DOHH2 (cell line): ENCODE measurements at regions not wholly inside any gene's neighbourhood (a gene's known extent, or its start where the extent isn't known, plus 50 kb on each side); places are given as distances from the start of the nearest gene placed in this dataset.
"Not testable (repeated sequence)": the region's sequence is repeated elsewhere in the genome, so short reads cannot be mapped to it uniquely, and the experiment has no call there.

Experiments
- H3F3A ChIP-seq: fragments of 200-600 bp; sonication (generic), shearing (Covaris generic); 2 replicates; pipeline ENCODE4 v1.6.0; 2016; ENCODE audit warnings: antibody characterized with exemption, mild to moderate bottlenecking; ENCODE audit not compliant: control insufficient read depth, insufficient read depth
- H3K27ac ChIP-seq: fragments of 200-600 bp; sonication (generic); 2 replicates; pipeline ENCODE4 v1.5.1; 2014; ENCODE audit warnings: low read depth, mild to moderate bottlenecking, low read length, moderate library complexity
- H3K27me3 ChIP-seq: fragments of 200-600 bp; sonication (generic); 2 replicates; pipeline ENCODE4 v1.6.1; 2014; ENCODE audit warnings: mild to moderate bottlenecking, low read length, mixed read lengths; ENCODE audit not compliant: control insufficient read depth
- H3K36me3 ChIP-seq: fragments of 200-600 bp; sonication (generic); 2 replicates; pipeline ENCODE4 v1.6.1; 2014; ENCODE audit warnings: mild to moderate bottlenecking, low read length, moderate library complexity, mixed read lengths; ENCODE audit not compliant: control insufficient read depth
- H3K4me1 ChIP-seq: fragments of 200-600 bp; sonication (generic); 2 replicates; pipeline ENCODE4 v1.6.1; 2014; ENCODE audit warnings: mild to moderate bottlenecking, low read length, mixed read lengths; ENCODE audit not compliant: control insufficient read depth
- H3K4me2 ChIP-seq: fragments of 200-600 bp; sonication (generic); 2 replicates; pipeline ENCODE4 v1.6.0; 2014; ENCODE audit warnings: mild to moderate bottlenecking, low read length, moderate library complexity
- H3K4me3 ChIP-seq: fragments of 200-600 bp; sonication (generic); 2 replicates; pipeline ENCODE4 v1.5.1; 2014; ENCODE audit warnings: mild to moderate bottlenecking, low read length, mixed read lengths
- H3K79me2 ChIP-seq: fragments of 200-600 bp; sonication (generic); 2 replicates; pipeline ENCODE4 v1.6.1; 2014; ENCODE audit warnings: mild to moderate bottlenecking, low read length, mixed read lengths; ENCODE audit not compliant: control insufficient read depth
- H3K9me2 ChIP-seq: fragments of 200-600 bp; sonication (generic); replicated peaks from 2 replicates; pipeline ENCODE4 v1.6.1; 2014; ENCODE audit warnings: mild to moderate bottlenecking, low read length, mixed read lengths; ENCODE audit not compliant: control insufficient read depth
- H3K9me3 ChIP-seq: fragments of 200-600 bp; sonication (generic); 2 replicates; pipeline ENCODE4 v1.6.1; 2014; ENCODE audit warnings: antibody characterized with exemption, low read length, mixed read lengths; ENCODE audit not compliant: control insufficient read depth, insufficient read depth
- H4K20me1 ChIP-seq: fragments of 200-600 bp; sonication (generic); 2 replicates; pipeline ENCODE4 v1.6.0; 2014; ENCODE audit warnings: low read depth, mild to moderate bottlenecking, antibody characterized with exemption, low read length, moderate library complexity; ENCODE audit not compliant: control insufficient read depth, insufficient read depth
- EZH2phosphoT487 ChIP-seq: fragments of 200-600 bp; sonication (generic); IDR thresholded peaks from 2 replicates; pipeline ENCODE4 v1.6.1; 2017; ENCODE audit warnings: borderline replicate concordance, mild to moderate bottlenecking, antibody characterized with exemption, low read length, moderate library complexity, mixed read lengths
- TF ChIP-seq, protein P1 (sequence below): fragments of 200-600 bp; sonication (generic); IDR thresholded peaks from one replicate; pipeline ENCODE4 v1.5.1; 2014; ENCODE audit warnings: antibody characterized with exemption, mild to moderate bottlenecking, low read depth, low read length; ENCODE audit not compliant: poor library complexity, severe bottlenecking

DNA sequence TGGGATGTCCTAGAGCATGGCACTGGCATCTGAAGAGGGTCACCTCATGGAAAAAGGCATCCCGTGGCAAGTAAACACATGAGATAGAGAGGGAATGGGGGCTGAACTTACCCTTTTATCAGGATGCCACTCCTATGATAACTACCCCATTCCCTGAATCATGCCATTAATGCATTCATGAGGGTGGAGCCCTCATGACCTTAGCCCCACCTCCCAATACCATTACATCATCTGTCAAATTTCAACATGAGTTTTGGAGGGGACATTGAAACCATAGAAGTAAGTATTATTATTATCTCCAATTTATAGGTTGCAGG is 65.2 kb downstream of the MTNR1B start:
- no peak overlapping the region for H3K27ac ChIP-seq
- no peaks in the 10 kb centered on the region for H3F3A ChIP-seq
- no peaks in the 10 kb centered on the region for H3K79me2 ChIP-seq
- H3K4me1 ChIP-seq: no peaks in the 10 kb centered on the region
- H4K20me1 ChIP-seq: no peaks in the 10 kb centered on the region
- H3K9me2 ChIP-seq: no peaks in the 10 kb centered on the region
- no peaks in the 10 kb centered on the region for H3K36me3 ChIP-seq
- H3K4me3 ChIP-seq: no peak overlapping the region
- H3K9me3 ChIP-seq: no peaks in the 10 kb centered on the region
- TF ChIP-seq, protein P1, sequence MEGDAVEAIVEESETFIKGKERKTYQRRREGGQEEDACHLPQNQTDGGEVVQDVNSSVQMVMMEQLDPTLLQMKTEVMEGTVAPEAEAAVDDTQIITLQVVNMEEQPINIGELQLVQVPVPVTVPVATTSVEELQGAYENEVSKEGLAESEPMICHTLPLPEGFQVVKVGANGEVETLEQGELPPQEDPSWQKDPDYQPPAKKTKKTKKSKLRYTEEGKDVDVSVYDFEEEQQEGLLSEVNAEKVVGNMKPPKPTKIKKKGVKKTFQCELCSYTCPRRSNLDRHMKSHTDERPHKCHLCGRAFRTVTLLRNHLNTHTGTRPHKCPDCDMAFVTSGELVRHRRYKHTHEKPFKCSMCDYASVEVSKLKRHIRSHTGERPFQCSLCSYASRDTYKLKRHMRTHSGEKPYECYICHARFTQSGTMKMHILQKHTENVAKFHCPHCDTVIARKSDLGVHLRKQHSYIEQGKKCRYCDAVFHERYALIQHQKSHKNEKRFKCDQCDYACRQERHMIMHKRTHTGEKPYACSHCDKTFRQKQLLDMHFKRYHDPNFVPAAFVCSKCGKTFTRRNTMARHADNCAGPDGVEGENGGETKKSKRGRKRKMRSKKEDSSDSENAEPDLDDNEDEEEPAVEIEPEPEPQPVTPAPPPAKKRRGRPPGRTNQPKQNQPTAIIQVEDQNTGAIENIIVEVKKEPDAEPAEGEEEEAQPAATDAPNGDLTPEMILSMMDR: no peak
- TF ChIP-seq EZH2phosphoT487: no peak
- H3K27me3 ChIP-seq: no peaks in the 10 kb centered on the region
- H3K4me2 ChIP-seq: no peak overlapping the region

DNA sequence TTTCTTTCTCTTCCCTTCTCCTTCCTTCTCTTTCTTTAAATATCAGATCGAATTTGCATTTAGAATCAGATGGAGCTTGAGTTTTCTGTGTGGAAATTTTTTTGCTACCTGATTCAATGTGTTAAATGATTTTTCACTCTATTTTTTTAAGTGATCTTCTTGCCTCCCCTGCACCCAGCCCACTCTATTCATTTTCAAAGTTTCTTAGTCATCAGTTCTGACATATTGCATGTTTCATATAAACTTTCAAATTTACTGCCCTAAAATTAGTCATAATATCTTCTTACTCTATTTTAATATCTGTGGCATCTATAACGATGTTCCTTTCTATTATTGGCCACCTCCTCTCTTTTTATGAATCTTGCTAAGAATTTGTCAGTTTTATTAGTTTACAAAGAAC is 69.1 kb downstream of the MTNR1B start:
- H3K4me1 ChIP-seq: no peaks in the 10 kb centered on the region
- H3K27me3 ChIP-seq: no peaks in the 10 kb centered on the region
- no peaks in the 10 kb centered on the region for H3K9me3 ChIP-seq
- no peaks in the 10 kb centered on the region for H3K9me2 ChIP-seq
- H3K4me3 ChIP-seq: no peak overlapping the region
- TF ChIP-seq, protein P1: no peak
- TF ChIP-seq EZH2phosphoT487: no peak
- no peaks in the 10 kb centered on the region for H3F3A ChIP-seq
- no peak overlapping the region for H3K4me2 ChIP-seq
- no peak overlapping the region for H3K27ac ChIP-seq
- H3K36me3 ChIP-seq: no peaks in the 10 kb centered on the region
- H4K20me1 ChIP-seq: no peaks in the 10 kb centered on the region
- no peaks in the 10 kb centered on the region for H3K79me2 ChIP-seq

DNA sequence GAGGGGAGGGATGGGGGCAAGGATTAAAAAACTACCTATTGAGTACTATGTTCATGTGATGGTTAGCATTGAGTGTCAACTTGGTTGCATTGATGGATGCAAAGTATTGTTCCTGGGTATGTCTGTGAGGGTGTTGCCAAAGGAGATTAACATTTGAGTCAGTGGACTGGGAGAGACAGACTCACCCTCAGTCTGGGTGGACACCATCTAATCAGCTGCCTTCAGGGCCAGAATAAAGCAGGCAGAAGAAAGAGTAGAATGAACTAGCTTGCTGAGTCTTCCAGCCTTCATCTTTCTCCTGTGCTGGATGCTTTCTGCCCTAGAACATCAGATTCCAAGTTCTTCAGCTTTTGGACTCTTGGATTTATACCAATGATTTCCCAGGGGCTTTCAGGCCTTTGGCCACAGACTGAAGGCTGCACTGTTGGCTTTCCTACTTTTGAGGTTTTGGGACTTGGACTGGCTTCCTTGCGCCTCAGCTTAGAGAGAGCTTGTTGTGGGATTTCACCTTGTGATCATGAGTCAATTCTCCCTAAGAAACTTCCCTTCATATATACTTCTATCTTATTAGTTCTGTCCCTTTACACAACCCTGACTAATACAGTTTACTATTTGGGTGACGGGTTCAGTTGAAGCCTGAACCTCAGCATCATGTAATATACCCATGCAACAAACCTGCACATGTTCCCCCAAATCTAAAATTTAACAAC is 70.2 kb downstream of the MTNR1B start:
- Histone ChIP-seq H3K4me2 (no peak overlapping the region), H3F3A (no peaks in the 10 kb centered on the region), H3K27me3 (no peaks in the 10 kb centered on the region), H3K27ac (no peak overlapping the region), H3K79me2 (no peaks in the 10 kb centered on the region), H3K4me1 (no peaks in the 10 kb centered on the region), H4K20me1 (no peaks in the 10 kb centered on the region), H3K4me3 (no peak overlapping the region), H3K9me2 (no peaks in the 10 kb centered on the region), H3K9me3 (no peaks in the 10 kb centered on the region), H3K36me3 (no peaks in the 10 kb centered on the region)
- TF ChIP-seq EZH2phosphoT487: no peak
- TF ChIP-seq, protein P1: no peak

DNA sequence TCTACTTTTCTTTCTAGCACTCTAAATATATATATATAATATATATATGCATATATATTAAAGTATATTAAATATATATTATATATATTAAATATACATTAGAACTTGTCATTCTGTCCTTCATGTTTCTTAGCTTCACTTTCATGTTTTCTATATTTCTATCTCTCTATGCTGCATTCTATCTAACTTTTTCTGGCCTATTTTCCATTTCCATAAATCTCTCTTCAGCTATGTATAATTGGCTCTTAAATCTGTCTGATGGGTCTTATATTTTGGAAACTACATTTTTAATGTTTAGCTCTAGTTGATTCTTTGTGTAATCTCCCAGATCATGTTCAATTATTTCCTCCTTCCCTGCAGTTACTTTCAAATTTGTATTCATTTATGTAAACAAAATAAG is 72.2 kb downstream of the MTNR1B start:
- H3K9me3 ChIP-seq: no peaks in the 10 kb centered on the region
- no peaks in the 10 kb centered on the region for H3F3A ChIP-seq
- no peak overlapping the region for H3K27ac ChIP-seq
- no peaks in the 10 kb centered on the region for H4K20me1 ChIP-seq
- no peaks in the 10 kb centered on the region for H3K4me1 ChIP-seq
- H3K27me3 ChIP-seq: no peaks in the 10 kb centered on the region
- TF ChIP-seq, protein P1: no peak
- no peak for TF ChIP-seq EZH2phosphoT487
- no peak overlapping the region for H3K4me3 ChIP-seq
- no peaks in the 10 kb centered on the region for H3K36me3 ChIP-seq
- no peaks in the 10 kb centered on the region for H3K79me2 ChIP-seq
- no peaks in the 10 kb centered on the region for H3K9me2 ChIP-seq
- H3K4me2 ChIP-seq: no peak overlapping the region

DNA sequence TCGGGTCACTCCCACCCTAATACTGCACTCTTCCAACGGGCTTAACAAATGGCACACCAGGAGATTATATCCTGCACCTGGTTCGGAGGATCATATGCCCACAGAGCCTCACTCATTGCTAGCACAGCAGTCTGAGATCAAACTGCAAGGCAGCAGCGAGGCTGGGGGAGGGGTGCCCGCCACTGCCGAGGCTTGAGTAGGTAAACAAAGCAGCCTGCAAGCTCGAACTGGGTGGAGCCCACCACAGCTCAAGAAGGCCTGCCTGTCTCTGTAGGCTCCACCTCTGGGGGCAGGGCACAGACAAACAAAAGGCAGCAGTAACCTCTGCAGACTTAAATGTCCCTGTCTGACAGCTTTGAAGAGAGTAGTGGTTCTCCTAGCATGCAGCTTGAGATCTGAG is 73.7 kb downstream of the MTNR1B start:
- not testable (repeated sequence) for H3K27ac ChIP-seq, H3K9me2 ChIP-seq, H3K4me1 ChIP-seq, H4K20me1 ChIP-seq, H3K79me2 ChIP-seq, H3F3A ChIP-seq, H3K4me3 ChIP-seq, H3K27me3 ChIP-seq, H3K9me3 ChIP-seq, H3K36me3 ChIP-seq, H3K4me2 ChIP-seq
